K562 (cell line): ENCODE measurements at regions not wholly inside any gene's neighbourhood (a gene's known extent, or its start where the extent isn't known, plus 50 kb on each side); places are given as distances from the start of the nearest gene placed in this dataset.

Experiments
- ATAC-seq: fragments of 200-7000 bp; cut with Tn5 transposase; 3 replicates; pipeline ENCODE4 v1.9.1; 2020; ENCODE audit warnings: moderate library complexity
- BruUV-seq: library from RNA; stranded (reverse); fragments of 400-500 nt; replicated peaks from 2 replicates; lab custom pipeline; 2021; lab: Mats Ljungman, UMichigan
- CTCF ChIA-PET: fragments of 300-600 bp; formaldehyde crosslinking; extraction: SDS; loops from one replicate; lab custom pipeline; 2021; ENCODE audit warnings: low intra/inter-chr PET ratio; lab: Yijun Ruan, JAX
- POLR2A ChIA-PET: fragments of 300-600, 350-650 bp; sonication (Branson Sonifier 250); formaldehyde crosslinking; extraction: SDS; loops from one replicate; lab custom pipeline; 2021; ENCODE audit warnings: antibody characterized with exemption, inconsistent platforms; lab: Yijun Ruan, JAX
- DNase-seq, 4 experiments: peaks; one replicate each; pipeline versions ENCODE4 v3.0.0 to v3.0.0-alpha.2; 2011 to 2018; ENCODE audit warnings: low spot score in 3 of 4, mixed read lengths in 3 of 4; ENCODE audit errors: extremely low read depth in 1 of 4
- FAIRE-seq: peaks from 2 replicates; lab custom pipeline; 2011; peaks lifted over from hg19 to GRCh38; lab: Jason Lieb, UNC
- H2AFZ ChIP-seq: 2 replicates; pipeline ENCODE4 v1.6.0; 2011; ENCODE audit warnings: low read depth, low read length, control low read depth, inconsistent platforms
- H3K27ac ChIP-seq: fragments of 200-600 bp; 3 replicates; pipeline ENCODE4 v1.8.0; 2011; ENCODE audit warnings: low read depth, mild to moderate bottlenecking, control low read depth, inconsistent platforms, low read length, moderate library complexity, mixed read lengths; ENCODE audit errors: extremely low read depth
- H3K27me3 ChIP-seq, 2 experiments: fragments of 300-600 bp in 1 of 2; 2 replicates in 1 of 2; 3 replicates in 1 of 2; pipeline versions ENCODE4 v1.6.0 to v1.8.0; 2011; ENCODE audit warnings: inconsistent platforms in 2 of 2, low read length in 2 of 2, mild to moderate bottlenecking in 1 of 2, mixed read lengths in 1 of 2, moderate library complexity in 1 of 2; ENCODE audit not compliant: control insufficient read depth in 2 of 2, insufficient read depth in 2 of 2
- H3K36me3 ChIP-seq: fragments of 300-600 bp; 3 replicates; pipeline ENCODE4 v1.8.0; 2011; ENCODE audit warnings: mild to moderate bottlenecking, low read length, inconsistent platforms; ENCODE audit not compliant: control insufficient read depth, insufficient read depth
- H3K4me1 ChIP-seq, 2 experiments: fragments of 200-600 bp in 1 of 2; replicated peaks in 1 of 2; 2 replicates in 1 of 2; 3 replicates in 1 of 2; pipeline versions ENCODE4 v1.5.1 to v1.8.0; 2011; ENCODE audit warnings: inconsistent platforms in 2 of 2, low read length in 2 of 2, mild to moderate bottlenecking in 1 of 2, mixed read lengths in 1 of 2, moderate library complexity in 1 of 2; ENCODE audit not compliant: control insufficient read depth in 2 of 2, insufficient read depth in 2 of 2
- H3K4me2 ChIP-seq: 2 replicates; pipeline ENCODE4 v1.6.1; 2011; ENCODE audit warnings: low read length, control low read depth, inconsistent platforms, mixed read lengths; ENCODE audit not compliant: insufficient read depth
- H3K4me3 ChIP-seq: fragments of 200-600 bp; sonication (generic), shearing (Covaris generic); 2 replicates; pipeline ENCODE4 v1.5.1; 2016; ENCODE audit warnings: control low read depth, inconsistent platforms
- H3K79me2 ChIP-seq: fragments of 200-600 bp; 3 replicates; pipeline ENCODE4 v1.8.0; 2011; ENCODE audit warnings: low read length, inconsistent platforms; ENCODE audit not compliant: control insufficient read depth, insufficient read depth
- H3K9ac ChIP-seq, 2 experiments: 2 replicates each; pipeline versions ENCODE4 v1.6.0 to v1.6.1; 2011; ENCODE audit warnings: low read depth in 2 of 2, low read length in 2 of 2, control low read depth in 1 of 2, inconsistent platforms in 1 of 2, mild to moderate bottlenecking in 1 of 2, mixed read lengths in 1 of 2; ENCODE audit not compliant: insufficient read depth in 1 of 2
- H3K9me1 ChIP-seq: one replicate; pipeline ENCODE4 v1.6.0; 2011; ENCODE audit warnings: inconsistent platforms, mild to moderate bottlenecking, low read length, moderate library complexity; ENCODE audit not compliant: control insufficient read depth, insufficient read depth
- H3K9me3 ChIP-seq: replicated peaks from 2 replicates; pipeline ENCODE4 v1.5.1; 2011; ENCODE audit warnings: low read depth, low read length, inconsistent platforms; ENCODE audit not compliant: control insufficient read depth, insufficient read depth
- H4K20me1 ChIP-seq: replicated peaks from 2 replicates; pipeline ENCODE4 v1.6.1; 2011; ENCODE audit warnings: low read length, inconsistent platforms, mixed read lengths; ENCODE audit not compliant: control insufficient read depth, insufficient read depth
- ARHGAP35 ChIP-seq: fragments of 450-650 bp; IDR thresholded peaks from 2 replicates; pipeline ENCODE4 v1.6.1; 2018; ENCODE audit not compliant: partially characterized antibody
- CREM ChIP-seq: IDR thresholded peaks from 2 replicates; pipeline ENCODE4 v1.6.1; 2014; ENCODE audit warnings: antibody characterized with exemption, low read depth
- CTCFL ChIP-seq: IDR thresholded peaks from 2 replicates; pipeline ENCODE4 v1.6.1; 2011; ENCODE audit warnings: borderline replicate concordance, low read depth, mild to moderate bottlenecking, moderate library complexity, low read length; ENCODE audit not compliant: insufficient read depth, poor library complexity, severe bottlenecking
- HLTF ChIP-seq: fragments of 450-650 bp; IDR thresholded peaks from 2 replicates; pipeline ENCODE4 v1.6.1; 2016
- MED1 ChIP-seq: sonication (generic); formaldehyde crosslinking; IDR thresholded peaks from 2 replicates; pipeline ENCODE4 v1.8.1; 2023; ENCODE audit warnings: missing genetic modification reagents, borderline replicate concordance
- NR4A1 ChIP-seq, 2 experiments: fragments of 250-450 bp in 1 of 2; fragments of 450-650 bp in 1 of 2; sonication (Bioruptor Pico) in 1 of 2; IDR thresholded peaks; 2 replicates each; pipeline versions ENCODE4 v1.4.0 to v1.6.1; 2016 to 2020; ENCODE audit warnings: mild to moderate bottlenecking in 2 of 2, missing compliant biosample characterization in 1 of 2, missing genetic modification characterization in 1 of 2, moderate library complexity in 1 of 2
- RHOXF2B ChIP-seq: fragments of 250-450 bp; sonication (Bioruptor Pico); conservative IDR thresholded peaks from 2 replicates; pipeline ENCODE4 v1.5.1; 2021
- TAF15 ChIP-seq: fragments of 200-400 bp; formaldehyde crosslinking; IDR thresholded peaks from 2 replicates; pipeline ENCODE4 v1.6.1; 2017; ENCODE audit warnings: mild to moderate bottlenecking, low read depth, low read length, moderate library complexity
- TGIF2 ChIP-seq: sonication (generic); formaldehyde crosslinking; IDR thresholded peaks from 2 replicates; pipeline ENCODE4 v1.8.1; 2022; ENCODE audit warnings: mild to moderate bottlenecking, missing genetic modification reagents, moderate library complexity
- ZBTB26 ChIP-seq: fragments of 450-650 bp; formaldehyde crosslinking; IDR thresholded peaks from 2 replicates; pipeline ENCODE4 v1.4.0; 2022; ENCODE audit warnings: missing genetic modification characterization
- ZC3H11A ChIP-seq: IDR thresholded peaks from 2 replicates; pipeline ENCODE4 v1.6.1; 2012; ENCODE audit warnings: low read depth, low read length, improper control_type of control experiment
- ZNF224 ChIP-seq: sonication (generic); formaldehyde crosslinking; IDR thresholded peaks from 2 replicates; pipeline ENCODE4 v1.8.0; 2022; ENCODE audit warnings: mild to moderate bottlenecking, missing genetic modification reagents
- ZNF23 ChIP-seq: fragments of 250-450 bp; sonication (Bioruptor Pico); IDR thresholded peaks from 2 replicates; pipeline ENCODE4 v1.4.0; 2020; ENCODE audit warnings: mild to moderate bottlenecking
- ZSCAN29 ChIP-seq: fragments of 450-650 bp; IDR thresholded peaks from 2 replicates; pipeline ENCODE4 v1.6.1; 2017
- WGBS: fragments of 100-300 bp; shearing (Covaris generic); methylation state at CpG from one replicate; pipeline ENCODE4 v1.1.6; 2016; ENCODE audit warnings: low coverage, mixed read lengths; ENCODE audit not compliant: insufficient coverage; ENCODE audit errors: missing lambda C conversion rate; 5-methylcytosine and 5-hydroxymethylcytosine counted together
- in situ Hi-C: fragments of 300-500 bp; cut with MboI; formaldehyde crosslinking; loops from 4 replicates; pipeline ENCODE4 v1.15.0; 2018; ENCODE audit warnings: inconsistent platforms, mixed read lengths
- intact Hi-C: fragments of 100-400 bp; cut with micrococcal nuclease; formaldehyde crosslinking; loops from 2 replicates; pipeline ENCODE4 v1.14.2; 2022

- no peaks in the 10 kb centered on the region for H3K9me1 ChIP-seq
- ATAC-seq (no peak), FAIRE-seq (no peak), DNase-seq (no peak)
- H3K36me3 ChIP-seq = no peaks in the 10 kb centered on the region
- no peak overlapping the region for H3K4me3 ChIP-seq
- H3K4me1 ChIP-seq = no peaks in the 10 kb centered on the region
- BruUV-seq = no TSS peak
- H2AFZ ChIP-seq = no peak overlapping the region
- no peak overlapping the region for H3K4me2 ChIP-seq
- H3K27ac ChIP-seq = no peak overlapping the region
- peaks cover 0 to 5% of the 10 kb centered on the region in 2 experiments; a peak in 1 of 5 replicates for H3K27me3 ChIP-seq
- in situ Hi-C loops (no loop called here), intact Hi-C loops (no loop called here)
- H3K9ac ChIP-seq = no peak overlapping the region
- POLR2A ChIA-PET = interaction anchor here (0.6 to 1.0 kb wide), 3 partner anchors 9 to 19 kb away, joined by 3 read pairs; no protein-coding TSS in a partner anchor
- no peaks in the 10 kb centered on the region for H3K79me2 ChIP-seq
- TF ChIP-seq CTCFL (no peak), ZNF224 (CRISPR knock-in tag) (no peak), CREM (no peak), ZNF23 (CRISPR knock-in tag) (no peak), ZC3H11A (no peak), HLTF (no peak), ZBTB26 (CRISPR knock-in tag) (no peak), ARHGAP35 (no peak), ZSCAN29 (no peak), RHOXF2B (no peak), TGIF2 (CRISPR knock-in tag) (no peak), MED1 (CRISPR knock-in tag) (no peak), NR4A1 (CRISPR knock-in tag; IDR thresholded peaks at IDR 0.05) (no peak), NR4A1 (tag; IDR thresholded peaks at IDR 0.05) (no peak), TAF15 (no peak)
- no peaks in the 10 kb centered on the region for H3K9me3 ChIP-seq
- CTCF ChIA-PET = no interaction called here
- WGBS = 0% methylated on average over 3 of the region's 3 CpGs
- H4K20me1 ChIP-seq = no peaks in the 10 kb centered on the region
These were observed 78.4 kb downstream of the DAD1 start for GRCh38 chr14:22510527-22511110.
